ENCODE measurements at regions not wholly inside any gene's neighbourhood (a gene's known extent, or its start where the extent isn't known, plus 50 kb on each side); places are given as distances from the start of the nearest gene placed in this dataset.

- H3K4me2 ChIP-seq (replicated peaks; ENCODE audit: extremely low read depth, low read length, poor library complexity, severe bottlenecking), result no peak overlapping the region
- H2AFZ ChIP-seq (ENCODE audit: insufficient read depth, low read depth, low read length, poor library complexity, severe bottlenecking), result no peak overlapping the region
- H3K27me3 ChIP-seq (ENCODE audit: control insufficient read depth in 2 of 2, insufficient read depth in 2 of 2, low read length in 2 of 2), result no peaks in the 10 kb centered on the region
- no peaks in the 10 kb centered on the region for H3K9me3 ChIP-seq (replicated peaks in 1 of 2; ENCODE audit: control insufficient read depth in 1 of 2, insufficient read depth in 1 of 2, low read length in 2 of 2)
- intact Hi-C loops (cut with micrococcal nuclease), result no loop called here
- Mint-ChIP-seq H3K27me3 (ENCODE audit: low read depth in 3 of 3) (peaks cover 0 to 1% (median under 1%) of the 10 kb centered on the region in 3 donors), H3K36me3 (no peaks in the 10 kb centered on the region), H3K27ac (no peak overlapping the region), H3K4me3 (no peak overlapping the region), H3K9me3 (peaks cover 2 to 10% (median 6%) of the 10 kb centered on the region in 7 donors), H3K4me1 (no peaks in the 10 kb centered on the region)
- H3K4me1 ChIP-seq (ENCODE audit: control insufficient read depth in 1 of 2, insufficient read depth in 2 of 2, low read length in 2 of 2), result no peaks in the 10 kb centered on the region
- no peak overlapping the region for H3K9ac ChIP-seq (ENCODE audit: insufficient read depth, low read length, poor library complexity, severe bottlenecking)
- no peaks in the 10 kb centered on the region for H3K79me2 ChIP-seq (ENCODE audit: insufficient read depth, low read length)
- TF ChIP-seq CTCF (IDR thresholded peaks at IDR 0.05), result no peak
- no peak overlapping the region for H3K4me3 ChIP-seq (replicated peaks in 1 of 3; ENCODE audit: low read depth in 2 of 3, low read length in 3 of 3)
- no peaks in the 10 kb centered on the region for H3K36me3 ChIP-seq (replicated peaks in 1 of 2; ENCODE audit: control insufficient read depth in 1 of 2, insufficient read depth in 2 of 2, low read length in 2 of 2)
- no peaks in the 10 kb centered on the region for H4K20me1 ChIP-seq (ENCODE audit: insufficient read depth, low read length)
- WGBS (ENCODE audit: insufficient coverage), result 86% methylated on average over 1 of the region's 2 CpGs
- no peak for DNase-seq
- H3K27ac ChIP-seq (ENCODE audit: low read depth in 1 of 2, low read length in 2 of 2), result no peak overlapping the region
Measured at GRCh38 chr3:160174621-160175020, 50.6 kb upstream of the C3orf80 start.
